ENCODE measurements at regions not wholly inside any gene's neighbourhood (a gene's known extent, or its start where the extent isn't known, plus 50 kb on each side); places are given as distances from the start of the nearest gene placed in this dataset.

GRCh38 chr14:97633131-97633738 is 836.1 kb downstream of the VRK1 start:
- TF ChIP-seq POLR2A (IDR thresholded peaks at IDR 0.05) (no peak), CTCF (IDR thresholded peaks at IDR 0.05) (no peak), POLR2AphosphoS5 (IDR thresholded peaks at IDR 0.05) (no peak)

All from prostate gland (tissue), 2 donors.